Thyroid gland (tissue), 4 donors: ENCODE measurements at regions not wholly inside any gene's neighbourhood (a gene's known extent, or its start where the extent isn't known, plus 50 kb on each side); places are given as distances from the start of the nearest gene placed in this dataset.
A peak's percentile ranks its signal among the peaks of the same experiment; 100 is the strongest.
"Not testable (repeated sequence)": the region's sequence is repeated elsewhere in the genome, so short reads cannot be mapped to it uniquely, and the experiment has no call there.

ENCODE experiments used
- DNase-seq, 2 donors: peaks; one replicate each; pipeline ENCODE4 v3.0.0-alpha.2; 2019
- H3K27ac ChIP-seq, 3 donors: fragments of 200-600 bp; sonication (generic); 1 replicate in 2 of 3; 2 replicates in 1 of 3; pipeline ENCODE4 v1.5.1; 2016 to 2019; ENCODE audit warnings: mild to moderate bottlenecking in 1 of 3, moderate library complexity in 1 of 3
- H3K27me3 ChIP-seq: fragments of 200-600 bp; sonication (generic); one replicate; pipeline ENCODE4 v1.5.1; 2019
- H3K36me3 ChIP-seq, 2 donors: fragments of 200-600 bp; sonication (generic); one replicate each; pipeline ENCODE4 v1.5.1; 2016 to 2019
- H3K4me1 ChIP-seq, 2 donors: fragments of 200-600 bp; sonication (generic); one replicate each; pipeline ENCODE4 v1.5.1; 2017 to 2019
- H3K4me3 ChIP-seq, 3 donors: fragments of 200-600 bp; sonication (generic); replicated peaks in 1 of 3; 1 replicate in 2 of 3; 2 replicates in 1 of 3; pipeline ENCODE4 v1.5.1; 2016; ENCODE audit warnings: mild to moderate bottlenecking in 1 of 3
- H3K9me3 ChIP-seq: fragments of 200-600 bp; sonication (generic); one replicate; pipeline ENCODE4 v1.5.1; 2017
- POLR2A ChIP-seq, 2 donors: fragments of 450-650 bp; IDR thresholded peaks; one replicate each; pipeline ENCODE4 v1.6.1; 2017; ENCODE audit warnings: antibody characterized with exemption in 2 of 2, mild to moderate bottlenecking in 2 of 2, moderate library complexity in 1 of 2
- WGBS, 2 donors: methylation state at CpG; one replicate each; pipeline ENCODE4 v1.1.5; 2017; 5-methylcytosine and 5-hydroxymethylcytosine counted together
- intact Hi-C: fragments of 100-400 bp; cut with DNase I; formaldehyde crosslinking; loops from one replicate; pipeline ENCODE4 v1.15.1; 2023
- TF ChIP-seq, protein P1 (sequence below), 6 experiments: fragments of 200-600 bp in 3 of 6; fragments of 450-650 bp in 3 of 6; sonication (generic) in 3 of 6; IDR thresholded peaks; one replicate each; pipeline ENCODE4 v1.5.1; 2016 to 2019; ENCODE audit warnings: antibody characterized with exemption in 6 of 6, mild to moderate bottlenecking in 2 of 6, inconsistent platforms in 1 of 6, moderate library complexity in 1 of 6

DNA sequence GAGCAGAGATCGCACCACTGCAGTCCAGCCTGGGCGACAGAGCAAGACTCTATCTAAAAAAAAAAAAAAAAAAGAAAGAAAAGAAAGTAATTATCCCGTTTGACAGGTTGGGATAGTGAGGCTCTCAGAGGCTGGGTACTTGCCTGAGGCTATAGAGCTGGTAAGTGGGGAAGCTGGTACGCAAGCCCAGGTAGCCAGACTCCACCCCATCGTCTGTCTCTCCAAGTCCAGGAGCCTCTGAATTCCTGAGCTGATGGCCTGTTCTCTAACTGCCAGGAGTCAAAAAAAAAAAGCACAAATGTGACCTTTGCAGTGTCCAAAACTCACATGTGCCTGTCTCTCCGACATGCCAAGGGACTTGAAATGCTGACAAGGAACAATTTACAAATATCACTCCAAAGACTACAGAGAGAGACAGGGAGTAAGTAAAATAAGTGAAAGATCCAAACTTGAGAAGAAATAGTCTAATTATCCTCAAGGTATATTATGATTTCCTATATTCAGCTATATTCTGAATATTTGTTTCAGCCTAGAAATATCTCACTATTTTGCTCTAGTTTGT, 109.1 kb upstream of the SCAF8 start:
- Histone ChIP-seq H3K36me3 (no peaks in the 10 kb centered on the region), H3K4me1 (peaks cover 0 to 23% of the 10 kb centered on the region in 2 donors), H3K9me3 (no peaks in the 10 kb centered on the region), H3K27me3 (no peaks in the 10 kb centered on the region), H3K4me3 (no peak overlapping the region), H3K27ac (no peak overlapping the region)
- TF ChIP-seq, protein P1, sequence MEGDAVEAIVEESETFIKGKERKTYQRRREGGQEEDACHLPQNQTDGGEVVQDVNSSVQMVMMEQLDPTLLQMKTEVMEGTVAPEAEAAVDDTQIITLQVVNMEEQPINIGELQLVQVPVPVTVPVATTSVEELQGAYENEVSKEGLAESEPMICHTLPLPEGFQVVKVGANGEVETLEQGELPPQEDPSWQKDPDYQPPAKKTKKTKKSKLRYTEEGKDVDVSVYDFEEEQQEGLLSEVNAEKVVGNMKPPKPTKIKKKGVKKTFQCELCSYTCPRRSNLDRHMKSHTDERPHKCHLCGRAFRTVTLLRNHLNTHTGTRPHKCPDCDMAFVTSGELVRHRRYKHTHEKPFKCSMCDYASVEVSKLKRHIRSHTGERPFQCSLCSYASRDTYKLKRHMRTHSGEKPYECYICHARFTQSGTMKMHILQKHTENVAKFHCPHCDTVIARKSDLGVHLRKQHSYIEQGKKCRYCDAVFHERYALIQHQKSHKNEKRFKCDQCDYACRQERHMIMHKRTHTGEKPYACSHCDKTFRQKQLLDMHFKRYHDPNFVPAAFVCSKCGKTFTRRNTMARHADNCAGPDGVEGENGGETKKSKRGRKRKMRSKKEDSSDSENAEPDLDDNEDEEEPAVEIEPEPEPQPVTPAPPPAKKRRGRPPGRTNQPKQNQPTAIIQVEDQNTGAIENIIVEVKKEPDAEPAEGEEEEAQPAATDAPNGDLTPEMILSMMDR (IDR thresholded peaks at IDR 0.05): no peak
- TF ChIP-seq POLR2A (IDR thresholded peaks at IDR 0.05): no peak
- intact Hi-C loops: no loop called here
- WGBS, 2 donors: 56 to 64% methylated on average over 6 of the region's 6 CpGs
- DNase-seq: peak; percentile 24 to 27

- H3K9me3 ChIP-seq, DNase-seq, intact Hi-C loops, H3K27me3 ChIP-seq, H3K4me3 ChIP-seq, H3K27ac ChIP-seq, H3K36me3 ChIP-seq: not testable (repeated sequence)
- WGBS, 2 donors: 85 to 93% methylated on average over 2 of the region's 2 CpGs
- H3K4me1 ChIP-seq: peaks cover 0 to 23% of the 10 kb centered on the region in 2 donors
These were observed 108.5 kb upstream of the SCAF8 start for GRCh38 chr6:154624727-154625126.

DNA sequence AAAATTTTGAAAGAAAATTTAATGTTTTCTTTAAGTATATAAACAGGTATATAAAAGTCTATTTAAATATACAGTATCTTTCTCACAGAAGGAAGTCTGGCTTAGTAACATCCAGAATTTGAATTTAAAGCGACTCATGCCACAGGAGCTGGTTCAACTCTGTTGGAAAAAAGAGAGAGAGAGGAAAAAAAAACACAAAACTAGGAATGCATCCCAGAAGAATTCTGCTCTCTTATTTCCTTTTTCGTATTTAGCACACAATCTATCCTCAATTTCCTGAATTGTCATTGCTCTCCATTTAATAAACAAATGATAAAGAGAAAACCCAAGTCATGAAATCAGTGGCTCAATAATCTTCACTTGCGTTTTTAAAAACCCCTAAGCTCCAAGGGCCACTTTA, 107.5 kb upstream of the SCAF8 start:
- H3K27ac ChIP-seq: peak overlapping the region in 1 of 3 donors; percentile 14
- no peak overlapping the region for H3K4me3 ChIP-seq
- no peak for TF ChIP-seq POLR2A (IDR thresholded peaks at IDR 0.05)
- TF ChIP-seq, protein P1 (IDR thresholded peaks at IDR 0.05): no peak
- H3K36me3 ChIP-seq: no peaks in the 10 kb centered on the region
- peaks cover 0 to 23% of the 10 kb centered on the region in 2 donors for H3K4me1 ChIP-seq
- intact Hi-C loops: no loop called here
- no peaks in the 10 kb centered on the region for H3K27me3 ChIP-seq
- H3K9me3 ChIP-seq: no peaks in the 10 kb centered on the region
- no peak for DNase-seq
- WGBS, 2 donors: 61 to 72% methylated on average over 3 of the region's 3 CpGs

- Histone ChIP-seq H3K4me3 (no peak overlapping the region), H3K27me3 (no peaks in the 10 kb centered on the region), H3K36me3 (no peaks in the 10 kb centered on the region), H3K4me1 (peaks cover 0 to 12% of the 10 kb centered on the region in 2 donors), H3K27ac (no peak overlapping the region), H3K9me3 (no peaks in the 10 kb centered on the region)
- TF ChIP-seq, protein P1 (IDR thresholded peaks at IDR 0.05): no peak
- TF ChIP-seq POLR2A (IDR thresholded peaks at IDR 0.05): no peak
- no peak for DNase-seq
- intact Hi-C loops: no loop called here
- WGBS, 2 donors: 93 to 96% methylated on average over 1 of the region's 1 CpG
These were observed 104.1 kb upstream of the SCAF8 start for GRCh38 chr6:154629127-154629526.

DNA sequence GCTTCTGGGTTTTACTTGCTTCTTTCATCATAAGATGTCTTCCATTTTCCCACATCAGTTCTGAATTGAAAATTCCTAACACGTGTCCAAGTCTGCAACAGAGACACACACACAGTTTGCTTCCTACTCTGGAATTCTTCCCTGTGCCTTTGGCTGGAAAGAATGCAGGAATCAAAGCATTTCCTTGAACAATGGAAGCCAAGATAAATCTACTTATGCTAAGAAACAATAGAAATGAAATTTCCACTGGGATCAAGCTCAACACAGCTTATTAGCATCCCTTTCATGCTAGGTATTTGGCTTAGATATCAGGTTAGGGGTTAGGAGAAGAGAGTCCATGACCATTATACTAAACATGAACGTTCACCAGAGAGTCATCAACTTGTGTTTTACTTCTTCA, 101.1 kb upstream of the SCAF8 start:
- H3K36me3 ChIP-seq: no peaks in the 10 kb centered on the region
- H3K4me1 ChIP-seq: no peaks in the 10 kb centered on the region
- intact Hi-C loops: no loop called here
- TF ChIP-seq, protein P1 (IDR thresholded peaks at IDR 0.05): no peak
- TF ChIP-seq POLR2A (IDR thresholded peaks at IDR 0.05): no peak
- WGBS, 2 donors: 50 to 51% methylated on average over 2 of the region's 2 CpGs
- H3K4me3 ChIP-seq: no peak overlapping the region
- no peak for DNase-seq
- H3K9me3 ChIP-seq: no peaks in the 10 kb centered on the region
- H3K27ac ChIP-seq: no peak overlapping the region
- no peaks in the 10 kb centered on the region for H3K27me3 ChIP-seq

DNA sequence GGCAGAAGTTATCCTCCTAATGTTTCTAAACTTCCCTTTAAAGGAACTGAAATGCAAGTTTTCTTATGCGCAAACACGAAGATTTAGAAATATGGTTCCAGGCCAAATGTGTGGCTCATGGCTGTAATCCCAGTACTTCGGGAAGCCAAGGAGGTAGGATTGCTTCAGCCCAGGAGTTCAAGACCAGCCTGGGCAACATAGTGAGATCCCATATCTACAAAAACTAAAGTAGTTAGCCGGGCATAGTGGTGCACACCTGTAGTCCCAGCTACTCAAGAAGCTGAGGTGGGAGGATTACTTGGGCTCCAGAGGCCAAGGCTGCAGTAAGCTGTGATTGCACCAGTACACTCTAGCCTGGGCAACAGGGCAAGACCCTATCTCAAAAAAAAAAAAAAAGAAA, 95.8 kb upstream of the SCAF8 start:
- no peaks in the 10 kb centered on the region for H3K36me3 ChIP-seq
- H3K4me3 ChIP-seq: no peak overlapping the region
- TF ChIP-seq, protein P1 (IDR thresholded peaks at IDR 0.05): no peak
- TF ChIP-seq POLR2A (IDR thresholded peaks at IDR 0.05): no peak
- WGBS, 2 donors: 92 to 98% methylated on average over 4 of the region's 4 CpGs
- no peaks in the 10 kb centered on the region for H3K9me3 ChIP-seq
- no peak overlapping the region for H3K27ac ChIP-seq
- intact Hi-C loops: no loop called here
- no peaks in the 10 kb centered on the region for H3K4me1 ChIP-seq
- no peak for DNase-seq
- no peaks in the 10 kb centered on the region for H3K27me3 ChIP-seq
